ENCODE measurements at regions not wholly inside any gene's neighbourhood (a gene's known extent, or its start where the extent isn't known, plus 50 kb on each side); places are given as distances from the start of the nearest gene placed in this dataset.
A peak's percentile ranks its signal among the peaks of the same experiment; 100 is the strongest.

DNA sequence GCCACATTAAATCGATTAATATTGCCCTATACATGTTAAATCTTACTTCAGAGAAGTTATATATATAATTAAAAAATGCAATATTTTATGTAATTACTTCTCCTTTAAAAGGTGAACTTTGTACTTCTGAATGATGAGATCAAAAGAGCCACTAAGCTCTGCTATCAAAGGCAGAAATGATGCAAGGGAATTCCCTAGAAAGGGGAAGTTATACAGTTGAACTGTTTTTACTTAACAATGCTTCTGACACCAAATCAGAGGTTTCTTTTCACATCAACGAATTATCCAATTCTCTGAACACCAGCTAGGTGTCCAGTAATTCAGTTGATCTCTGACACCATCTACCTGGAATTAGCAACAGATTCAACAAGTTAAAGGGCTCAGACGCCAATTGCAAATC is 319.9 kb upstream of the TSHZ2 start:
- H3K4me3 ChIP-seq (ENCODE audit: low read depth, low read length): no peak overlapping the region
- DNase-seq (ENCODE audit: low read depth) (no peak), FAIRE-seq (no peak)
- H3K27me3 ChIP-seq (ENCODE audit: control insufficient read depth, insufficient read depth, low read length): peaks cover 4% of the 10 kb centered on the region
- no peaks in the 10 kb centered on the region for H3K36me3 ChIP-seq (ENCODE audit: control insufficient read depth, insufficient read depth, low read length)
- TF ChIP-seq, protein P1, sequence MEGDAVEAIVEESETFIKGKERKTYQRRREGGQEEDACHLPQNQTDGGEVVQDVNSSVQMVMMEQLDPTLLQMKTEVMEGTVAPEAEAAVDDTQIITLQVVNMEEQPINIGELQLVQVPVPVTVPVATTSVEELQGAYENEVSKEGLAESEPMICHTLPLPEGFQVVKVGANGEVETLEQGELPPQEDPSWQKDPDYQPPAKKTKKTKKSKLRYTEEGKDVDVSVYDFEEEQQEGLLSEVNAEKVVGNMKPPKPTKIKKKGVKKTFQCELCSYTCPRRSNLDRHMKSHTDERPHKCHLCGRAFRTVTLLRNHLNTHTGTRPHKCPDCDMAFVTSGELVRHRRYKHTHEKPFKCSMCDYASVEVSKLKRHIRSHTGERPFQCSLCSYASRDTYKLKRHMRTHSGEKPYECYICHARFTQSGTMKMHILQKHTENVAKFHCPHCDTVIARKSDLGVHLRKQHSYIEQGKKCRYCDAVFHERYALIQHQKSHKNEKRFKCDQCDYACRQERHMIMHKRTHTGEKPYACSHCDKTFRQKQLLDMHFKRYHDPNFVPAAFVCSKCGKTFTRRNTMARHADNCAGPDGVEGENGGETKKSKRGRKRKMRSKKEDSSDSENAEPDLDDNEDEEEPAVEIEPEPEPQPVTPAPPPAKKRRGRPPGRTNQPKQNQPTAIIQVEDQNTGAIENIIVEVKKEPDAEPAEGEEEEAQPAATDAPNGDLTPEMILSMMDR (IDR thresholded peaks at IDR 0.05; ENCODE audit: insufficient read depth, low read length, severe bottlenecking): no peak

DNA sequence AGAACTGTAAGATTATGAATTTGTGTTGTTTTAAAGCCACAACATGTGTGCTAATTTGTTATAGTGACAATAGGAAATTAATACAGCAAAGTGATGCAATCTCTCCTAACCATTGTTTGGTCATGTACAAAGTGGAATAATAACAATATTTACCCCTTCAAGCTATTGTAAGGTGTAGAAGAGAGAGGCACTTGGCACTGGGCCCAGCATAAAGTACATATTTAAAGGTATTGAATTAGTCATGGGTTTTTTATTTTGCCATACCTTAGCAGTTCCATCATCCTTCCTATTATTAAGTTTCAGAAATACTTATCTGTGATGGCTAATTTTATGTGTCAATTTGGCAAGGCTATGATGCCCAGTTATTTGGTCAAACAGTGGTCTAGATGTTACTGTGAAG is 322.4 kb upstream of the TSHZ2 start:
- DNase-seq (ENCODE audit: low read depth) (peak; percentile 88), FAIRE-seq (no peak)
- Histone ChIP-seq H3K36me3 (ENCODE audit: control insufficient read depth, insufficient read depth, low read length) (no peaks in the 10 kb centered on the region), H3K4me3 (ENCODE audit: low read depth, low read length) (no peak overlapping the region), H3K27me3 (ENCODE audit: control insufficient read depth, insufficient read depth, low read length) (peaks cover 4% of the 10 kb centered on the region)
- TF ChIP-seq, protein P1 (IDR thresholded peaks at IDR 0.05; ENCODE audit: insufficient read depth, low read length, severe bottlenecking): no peak

DNA sequence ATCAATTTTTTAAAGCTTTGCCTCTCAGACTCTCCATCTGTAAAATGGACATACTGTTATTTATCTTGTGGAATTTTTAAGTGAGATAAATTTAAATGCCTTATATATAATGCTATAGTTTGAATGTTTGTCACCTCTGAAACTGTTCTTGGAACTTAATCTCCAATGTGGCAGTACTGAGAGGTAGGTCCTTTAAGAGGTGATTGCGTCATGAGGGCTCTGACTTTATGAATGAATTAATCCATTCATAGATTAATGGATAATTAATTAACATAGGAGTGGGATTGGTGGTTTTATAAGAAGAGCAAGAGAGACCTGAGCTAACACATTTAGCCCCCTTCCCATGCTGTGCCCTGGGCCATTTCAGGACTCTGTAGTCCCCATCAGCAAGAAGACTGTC is 326.3 kb upstream of the TSHZ2 start:
- DNase-seq (ENCODE audit: low read depth) (no peak), FAIRE-seq (no peak)
- Histone ChIP-seq H3K27me3 (ENCODE audit: control insufficient read depth, insufficient read depth, low read length) (peaks cover 4% of the 10 kb centered on the region), H3K4me3 (ENCODE audit: low read depth, low read length) (no peak overlapping the region), H3K36me3 (ENCODE audit: control insufficient read depth, insufficient read depth, low read length) (no peaks in the 10 kb centered on the region)
- TF ChIP-seq, protein P1 (IDR thresholded peaks at IDR 0.05; ENCODE audit: insufficient read depth, low read length, severe bottlenecking): no peak

DNA sequence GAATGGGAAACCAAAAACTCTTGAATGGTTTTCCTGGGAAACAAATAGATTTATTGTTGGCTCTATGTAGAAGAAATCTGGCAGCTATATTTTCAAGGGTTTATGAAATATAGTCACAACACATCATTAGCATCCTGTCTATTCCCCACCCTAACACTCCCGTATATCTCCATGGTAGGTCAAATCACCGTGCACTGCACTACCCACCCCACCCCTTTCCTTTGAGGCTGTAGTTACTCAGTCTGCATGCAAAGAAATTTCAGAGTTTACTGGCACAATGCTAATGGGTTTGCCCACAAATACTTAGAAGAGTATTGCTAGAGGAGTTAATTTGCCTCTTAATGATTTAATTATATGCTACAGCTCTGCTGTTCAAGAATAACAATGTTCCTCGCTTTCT is 329.1 kb upstream of the TSHZ2 start:
- H3K27me3 ChIP-seq (ENCODE audit: control insufficient read depth, insufficient read depth, low read length): peaks cover 2% of the 10 kb centered on the region
- DNase-seq (ENCODE audit: low read depth) (no peak), FAIRE-seq (no peak)
- no peaks in the 10 kb centered on the region for H3K36me3 ChIP-seq (ENCODE audit: control insufficient read depth, insufficient read depth, low read length)
- TF ChIP-seq, protein P1 (IDR thresholded peaks at IDR 0.05; ENCODE audit: insufficient read depth, low read length, severe bottlenecking): no peak
- H3K4me3 ChIP-seq (ENCODE audit: low read depth, low read length): no peak overlapping the region

DNA sequence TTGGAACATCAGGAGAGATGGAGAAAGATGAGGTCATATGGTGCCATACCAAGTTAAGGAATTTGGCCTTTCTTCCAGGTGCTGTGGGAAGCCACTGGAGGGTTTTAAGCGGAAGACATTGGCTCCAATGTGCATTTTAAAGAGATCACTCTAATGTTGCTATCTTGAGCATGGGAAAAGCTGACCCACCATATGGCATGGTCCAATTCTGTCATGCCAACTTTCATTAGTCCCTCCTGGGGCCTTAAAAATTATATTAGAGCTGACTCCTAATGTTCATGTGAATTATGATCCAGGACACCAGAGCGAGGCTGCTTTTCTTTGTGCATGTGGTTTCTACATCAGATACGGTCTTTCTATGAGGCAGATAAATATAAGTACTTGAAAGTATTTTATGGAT is 335.0 kb upstream of the TSHZ2 start:
- TF ChIP-seq, protein P1 (IDR thresholded peaks at IDR 0.05; ENCODE audit: insufficient read depth, low read length, severe bottlenecking): no peak
- no peak for FAIRE-seq

DNA sequence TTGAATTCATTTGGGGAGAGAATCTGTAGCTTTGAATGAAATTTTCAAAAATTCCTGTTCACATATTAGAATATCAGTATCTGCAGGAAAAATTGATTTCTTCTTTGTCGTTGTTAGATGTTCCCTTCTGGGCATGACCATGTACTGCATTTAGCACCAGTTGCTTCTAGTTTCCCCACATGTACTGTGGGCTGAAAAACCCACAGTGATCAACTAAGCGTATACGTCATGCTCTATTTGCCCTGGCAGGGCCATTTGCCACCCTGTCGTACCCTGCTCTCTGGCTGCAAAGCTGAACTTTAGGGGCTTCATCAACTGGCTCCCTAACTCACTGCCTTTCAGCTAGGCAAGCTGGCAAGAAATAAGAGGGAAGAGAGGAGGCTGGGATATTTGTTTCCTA is 340.7 kb upstream of the TSHZ2 start:
- TF ChIP-seq, protein P1 (IDR thresholded peaks at IDR 0.05; ENCODE audit: insufficient read depth, low read length, severe bottlenecking): no peak
- Histone ChIP-seq H3K4me3 (ENCODE audit: low read depth, low read length) (no peak overlapping the region), H3K36me3 (ENCODE audit: control insufficient read depth, insufficient read depth, low read length) (no peaks in the 10 kb centered on the region), H3K27me3 (ENCODE audit: control insufficient read depth, insufficient read depth, low read length) (no peaks in the 10 kb centered on the region)
- DNase-seq (ENCODE audit: low read depth): no peak
- no peak for FAIRE-seq

More for the DNA sequence above, 335.0 kb upstream of the TSHZ2 start:
- H3K27me3 ChIP-seq (ENCODE audit: control insufficient read depth, insufficient read depth, low read length): no peaks in the 10 kb centered on the region
- no peaks in the 10 kb centered on the region for H3K36me3 ChIP-seq (ENCODE audit: control insufficient read depth, insufficient read depth, low read length)
- no peak overlapping the region for H3K4me3 ChIP-seq (ENCODE audit: low read depth, low read length)
- DNase-seq (ENCODE audit: low read depth): no peak

All from bronchial epithelial cell (primary cell).